Loucy (cell line): ENCODE measurements at regions not wholly inside any gene's neighbourhood (a gene's known extent, or its start where the extent isn't known, plus 50 kb on each side); places are given as distances from the start of the nearest gene placed in this dataset.

Source experiments
- CTCF ChIP-seq: fragments of 200-600 bp; sonication (generic); conservative IDR thresholded peaks from 2 replicates; pipeline ENCODE4 v1.5.1; 2014; ENCODE audit warnings: mild to moderate bottlenecking, antibody characterized with exemption, low read length
- EZH2phosphoT487 ChIP-seq: fragments of 200-600 bp; IDR thresholded peaks from 2 replicates; pipeline ENCODE4 v1.6.1; 2018; ENCODE audit warnings: antibody characterized with exemption, mild to moderate bottlenecking, moderate library complexity, borderline replicate concordance

- TF ChIP-seq CTCF (no peak), EZH2phosphoT487 (no peak)
Observed at GRCh38 chr14:97824218-97824617, 1027.0 kb downstream of the VRK1 start.
